Activated T-cell treated with anti-CD3 and anti-CD28 coated beads, Interleukin-2, amount 50 U/mL, for 24 hours (primary cell): ENCODE measurements at regions not wholly inside any gene's neighbourhood (a gene's known extent, or its start where the extent isn't known, plus 50 kb on each side); places are given as distances from the start of the nearest gene placed in this dataset.

ENCODE experiments used
- DNase-seq: peaks from one replicate; pipeline ENCODE4 v3.0.0-alpha.2; 2020
- H3K27ac Mint-ChIP-seq: 2 replicates; pipeline ENCODE4 v1.8.0; 2020; ENCODE audit warnings: mild to moderate bottlenecking, mixed read lengths
- H3K27me3 Mint-ChIP-seq: 2 replicates; pipeline ENCODE4 v1.8.0; 2020; ENCODE audit warnings: mixed read lengths
- H3K36me3 Mint-ChIP-seq: 2 replicates; pipeline ENCODE4 v1.8.0; 2020; ENCODE audit warnings: low read depth, mixed read lengths
- H3K4me1 Mint-ChIP-seq: 2 replicates; pipeline ENCODE4 v1.8.0; 2020; ENCODE audit warnings: low read depth, mixed read lengths
- H3K4me3 Mint-ChIP-seq: 2 replicates; pipeline ENCODE4 v1.8.0; 2020; ENCODE audit warnings: mild to moderate bottlenecking, moderate library complexity, mixed read lengths
- H3K9me3 Mint-ChIP-seq: 2 replicates; pipeline ENCODE4 v1.8.0; 2020; ENCODE audit warnings: mixed read lengths

- Mint-ChIP-seq H3K27me3 (peaks cover 6% of the 10 kb centered on the region), H3K4me3 (no peak overlapping the region), H3K36me3 (no peaks in the 10 kb centered on the region), H3K27ac (no peak overlapping the region), H3K4me1 (no peaks in the 10 kb centered on the region), H3K9me3 (no peaks in the 10 kb centered on the region)
- DNase-seq, result no peak
Measured at GRCh38 chr6:169165561-169166300, 87.9 kb downstream of the THBS2 start.

- Mint-ChIP-seq H3K4me1 (no peaks in the 10 kb centered on the region), H3K36me3 (no peaks in the 10 kb centered on the region), H3K27me3 (peaks cover 6% of the 10 kb centered on the region), H3K4me3 (no peak overlapping the region), H3K27ac (no peak overlapping the region), H3K9me3 (no peaks in the 10 kb centered on the region)
- DNase-seq, result no peak
Measured at GRCh38 chr6:169164986-169165385, 88.7 kb downstream of the THBS2 start.

DNA sequence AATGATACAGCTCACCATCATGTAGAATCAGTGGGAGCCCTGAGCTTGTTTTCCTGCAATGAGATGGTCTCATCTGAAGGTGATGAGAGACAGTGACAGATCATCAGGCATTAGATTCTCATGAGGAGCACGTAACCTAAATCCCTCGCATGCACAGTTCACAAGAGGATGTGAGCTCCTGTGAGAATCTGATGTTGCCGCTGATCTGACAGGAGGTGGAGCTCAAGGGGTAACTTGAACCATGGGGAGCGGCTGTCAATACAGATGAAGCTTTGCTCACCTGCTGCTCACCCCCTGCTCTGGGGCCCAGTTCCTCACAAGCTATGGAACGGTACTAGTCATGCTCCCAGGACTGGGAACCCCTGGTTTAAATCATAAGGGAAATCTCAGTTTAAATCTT lies 89.2 kb downstream of the THBS2 start:
- no peak overlapping the region for H3K4me3 Mint-ChIP-seq
- H3K27me3 Mint-ChIP-seq, result peaks cover 6% of the 10 kb centered on the region
- no peaks in the 10 kb centered on the region for H3K9me3 Mint-ChIP-seq
- no peak for DNase-seq
- no peaks in the 10 kb centered on the region for H3K4me1 Mint-ChIP-seq
- no peaks in the 10 kb centered on the region for H3K36me3 Mint-ChIP-seq
- H3K27ac Mint-ChIP-seq, result no peak overlapping the region

DNA sequence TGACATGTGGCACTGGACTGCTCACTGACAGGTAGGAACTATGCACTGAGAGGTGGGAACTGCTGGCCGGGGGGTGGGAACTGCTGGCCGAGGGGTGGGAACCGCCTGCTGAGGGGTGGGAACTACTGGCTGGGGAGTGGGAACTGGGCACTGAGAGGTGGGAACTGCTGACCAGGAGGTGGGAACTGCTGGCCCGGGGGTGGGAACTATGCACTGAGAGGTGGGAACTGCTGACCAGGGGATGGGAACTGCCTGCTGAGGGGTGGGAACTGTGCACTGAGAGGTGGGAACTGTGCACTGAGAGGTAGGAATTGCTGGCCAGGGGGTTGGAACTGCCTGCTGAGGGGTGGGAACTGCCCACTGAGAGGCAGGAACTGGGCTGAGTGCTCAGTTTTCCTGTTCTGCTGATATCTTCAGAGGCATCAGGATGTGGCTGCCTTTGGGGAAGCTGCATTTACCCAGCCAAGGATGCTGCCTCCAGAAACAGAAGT lies 90.2 kb downstream of the THBS2 start:
- no peaks in the 10 kb centered on the region for H3K36me3 Mint-ChIP-seq
- H3K4me3 Mint-ChIP-seq, result no peak overlapping the region
- H3K9me3 Mint-ChIP-seq, result no peaks in the 10 kb centered on the region
- H3K4me1 Mint-ChIP-seq, result no peaks in the 10 kb centered on the region
- no peak for DNase-seq
- peaks cover 6% of the 10 kb centered on the region for H3K27me3 Mint-ChIP-seq
- no peak overlapping the region for H3K27ac Mint-ChIP-seq

- no peak for DNase-seq
- no peak overlapping the region for H3K27ac Mint-ChIP-seq
- H3K4me3 Mint-ChIP-seq, result no peak overlapping the region
- H3K4me1 Mint-ChIP-seq, result no peaks in the 10 kb centered on the region
- no peaks in the 10 kb centered on the region for H3K36me3 Mint-ChIP-seq
- peaks cover 6% of the 10 kb centered on the region for H3K27me3 Mint-ChIP-seq
- H3K9me3 Mint-ChIP-seq, result no peaks in the 10 kb centered on the region
Measured at GRCh38 chr6:169162752-169163407, 90.8 kb downstream of the THBS2 start.

GRCh38 chr6:169162249-169162648 lies 91.4 kb downstream of the THBS2 start:
- H3K27ac Mint-ChIP-seq, result no peak overlapping the region
- no peak overlapping the region for H3K4me3 Mint-ChIP-seq
- no peak for DNase-seq
- H3K4me1 Mint-ChIP-seq, result no peaks in the 10 kb centered on the region
- peaks cover 6% of the 10 kb centered on the region for H3K27me3 Mint-ChIP-seq
- no peaks in the 10 kb centered on the region for H3K36me3 Mint-ChIP-seq
- no peaks in the 10 kb centered on the region for H3K9me3 Mint-ChIP-seq

- peaks cover 6% of the 10 kb centered on the region for H3K27me3 Mint-ChIP-seq
- no peaks in the 10 kb centered on the region for H3K36me3 Mint-ChIP-seq
- no peak overlapping the region for H3K27ac Mint-ChIP-seq
- no peaks in the 10 kb centered on the region for H3K4me1 Mint-ChIP-seq
- no peak for DNase-seq
- no peak overlapping the region for H3K4me3 Mint-ChIP-seq
- no peaks in the 10 kb centered on the region for H3K9me3 Mint-ChIP-seq
Measured at GRCh38 chr6:169161572-169162167, 92.0 kb downstream of the THBS2 start.

DNA sequence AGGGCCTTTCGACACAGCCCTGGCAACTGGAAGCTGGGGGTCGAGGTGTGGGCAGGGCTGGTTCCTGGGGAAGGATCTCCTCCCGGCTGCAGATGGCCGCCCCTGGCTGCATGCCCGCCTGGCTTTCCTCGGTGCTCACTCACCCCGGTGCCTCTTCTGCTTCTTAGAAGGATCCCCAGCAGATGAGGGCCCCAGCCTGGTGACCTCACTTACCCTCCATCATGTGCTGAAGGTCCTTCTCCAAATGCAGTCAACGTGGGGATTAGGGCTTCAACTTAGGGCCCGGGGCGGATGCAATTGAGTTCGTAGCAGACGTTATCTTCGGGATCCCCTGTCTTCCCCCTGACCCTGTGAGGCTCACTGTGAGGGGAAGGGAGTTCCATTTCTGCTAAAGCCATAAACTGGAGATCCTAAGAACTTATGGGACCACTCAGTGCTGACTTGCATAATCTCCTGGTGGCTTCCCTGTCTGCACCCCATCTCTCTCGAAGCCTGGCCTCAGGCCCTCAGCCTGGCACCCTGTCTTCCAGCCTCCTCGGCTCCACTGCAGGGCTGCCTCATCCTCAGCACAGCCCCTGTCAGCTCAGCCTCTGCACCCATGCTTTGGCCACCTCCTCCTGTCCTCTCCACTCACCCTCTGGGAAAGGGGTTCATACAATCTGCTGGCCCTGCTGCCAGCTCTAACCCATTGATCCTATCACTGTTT lies 92.6 kb downstream of the THBS2 start:
- Mint-ChIP-seq H3K9me3 (no peaks in the 10 kb centered on the region), H3K4me1 (no peaks in the 10 kb centered on the region), H3K4me3 (no peak overlapping the region), H3K27me3 (peaks cover 10% of the 10 kb centered on the region), H3K36me3 (no peaks in the 10 kb centered on the region), H3K27ac (no peak overlapping the region)
- DNase-seq, result no peak

DNA sequence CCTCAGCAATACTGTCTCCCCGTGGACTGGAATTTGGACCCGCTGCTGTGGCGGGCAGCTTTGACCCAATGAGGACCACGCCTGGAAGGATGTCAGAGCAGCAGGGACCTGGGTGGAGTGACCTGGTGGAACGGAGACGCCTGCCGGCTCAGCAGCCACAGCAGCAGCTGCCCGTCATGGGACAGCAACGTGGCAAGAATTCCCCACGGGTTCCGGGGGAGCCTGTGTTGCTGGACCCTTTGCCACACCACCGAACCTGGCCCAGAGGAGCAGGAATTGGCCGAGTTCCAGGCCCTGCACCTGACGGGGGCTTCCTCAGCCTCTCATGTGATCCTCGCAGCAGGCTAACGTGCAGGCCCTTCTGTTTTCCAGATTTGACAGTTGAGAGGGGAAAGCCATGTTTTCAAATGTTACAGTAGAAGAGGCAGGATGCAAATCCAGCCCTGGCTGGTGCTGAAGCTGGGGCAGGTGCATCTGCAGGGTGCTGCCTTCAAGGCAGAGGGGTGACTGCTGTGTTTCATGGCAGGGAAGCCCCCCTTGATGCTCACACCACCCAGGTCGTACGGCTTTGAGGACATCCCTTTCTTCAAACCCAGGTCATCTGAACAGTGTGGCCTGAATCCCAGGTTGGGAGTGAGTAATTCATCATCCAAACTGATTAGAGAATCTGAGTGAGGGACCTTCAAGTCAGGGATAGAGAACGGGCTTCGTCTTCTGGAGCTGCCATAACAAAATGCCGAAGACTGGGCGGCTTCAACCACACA lies 93.4 kb downstream of the THBS2 start:
- DNase-seq, result no peak
- Mint-ChIP-seq H3K27me3 (peaks cover 18% of the 10 kb centered on the region), H3K36me3 (no peaks in the 10 kb centered on the region), H3K4me3 (no peak overlapping the region), H3K9me3 (no peaks in the 10 kb centered on the region), H3K27ac (no peak overlapping the region), H3K4me1 (no peaks in the 10 kb centered on the region)

DNA sequence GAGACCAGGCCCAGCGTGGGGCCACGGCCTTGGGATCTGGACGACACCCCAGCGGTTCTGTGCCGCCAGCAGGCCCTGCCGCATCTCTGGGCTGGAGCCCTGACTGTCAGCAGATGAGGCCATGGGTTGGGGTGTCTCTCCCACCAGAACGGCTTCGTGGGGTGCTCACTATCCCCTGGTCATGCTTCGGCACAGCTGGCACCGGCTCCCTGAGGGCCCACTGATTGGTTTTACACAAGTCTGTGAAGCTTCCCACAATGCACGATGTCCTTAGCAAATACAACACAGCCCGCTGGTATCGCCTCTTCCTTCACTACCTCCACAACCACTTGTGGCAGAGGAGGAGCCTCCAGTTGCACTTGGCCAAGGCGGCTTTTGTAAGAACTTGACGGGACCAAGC lies 94.3 kb downstream of the THBS2 start:
- Mint-ChIP-seq H3K27me3 (peaks cover 21% of the 10 kb centered on the region), H3K27ac (no peak overlapping the region)

GRCh38 chr6:169158691-169159090 lies 95.0 kb downstream of the THBS2 start:
- Mint-ChIP-seq H3K4me3 (no peak overlapping the region), H3K27ac (no peak overlapping the region), H3K4me1 (no peaks in the 10 kb centered on the region), H3K36me3 (no peaks in the 10 kb centered on the region), H3K27me3 (peaks cover 21% of the 10 kb centered on the region), H3K9me3 (no peaks in the 10 kb centered on the region)
- no peak for DNase-seq

More for the DNA sequence above, 94.3 kb downstream of the THBS2 start:
- Mint-ChIP-seq H3K4me3 (no peak overlapping the region), H3K9me3 (no peaks in the 10 kb centered on the region), H3K36me3 (no peaks in the 10 kb centered on the region), H3K4me1 (no peaks in the 10 kb centered on the region)
- no peak for DNase-seq

- Mint-ChIP-seq H3K4me1 (no peaks in the 10 kb centered on the region), H3K36me3 (no peaks in the 10 kb centered on the region), H3K27me3 (peaks cover 25% of the 10 kb centered on the region), H3K27ac (no peak overlapping the region), H3K9me3 (no peaks in the 10 kb centered on the region), H3K4me3 (no peak overlapping the region)
- no peak for DNase-seq
Measured at GRCh38 chr6:169158174-169158573, 95.5 kb downstream of the THBS2 start.

DNA sequence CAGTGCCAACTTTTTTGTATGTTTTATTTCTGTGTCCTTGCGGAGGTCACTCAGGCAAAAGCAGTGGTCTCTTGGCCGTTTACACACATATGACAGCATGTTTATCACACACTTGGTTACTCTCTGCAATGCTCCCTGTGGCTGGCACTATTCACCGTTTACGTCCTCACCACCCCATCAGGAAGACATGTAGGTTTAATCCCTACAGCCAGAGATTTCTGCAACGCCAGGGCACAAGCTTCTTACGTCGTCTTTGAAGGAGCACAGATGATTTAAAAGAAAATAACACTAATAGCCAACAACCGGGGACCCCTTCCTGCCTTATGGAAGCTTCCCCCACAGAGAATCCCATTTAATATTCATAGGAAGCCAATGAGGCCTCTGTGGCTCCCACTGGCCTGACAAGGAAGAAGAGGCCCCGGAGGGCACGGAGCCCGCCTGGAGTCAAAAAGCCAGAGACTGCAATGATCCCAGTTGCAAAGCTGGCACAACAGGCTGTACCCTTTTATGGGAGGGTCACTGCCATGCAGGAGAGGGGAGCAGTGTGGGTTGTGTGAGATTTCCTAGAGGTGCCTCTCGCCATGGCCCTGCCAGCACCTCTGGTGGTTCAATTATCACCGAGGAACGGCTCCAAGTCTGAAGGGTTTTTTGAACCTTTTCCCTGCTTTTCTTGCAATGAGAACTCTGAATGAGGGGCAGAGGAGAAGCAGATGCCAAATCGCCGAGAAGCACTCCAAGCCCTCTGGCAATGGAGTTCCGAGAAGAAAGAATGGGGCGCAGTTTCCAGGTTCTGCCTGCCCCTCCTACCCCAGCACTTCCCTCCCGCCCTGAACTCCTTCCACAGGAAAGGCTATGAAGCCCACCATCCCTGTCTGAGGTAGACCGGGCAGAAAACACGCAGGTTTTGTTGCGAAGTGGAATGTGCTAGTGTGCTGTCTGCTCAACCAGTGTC lies 96.2 kb downstream of the THBS2 start:
- H3K4me3 Mint-ChIP-seq, result no peak overlapping the region
- no peak for DNase-seq
- H3K4me1 Mint-ChIP-seq, result no peaks in the 10 kb centered on the region
- peaks cover 24% of the 10 kb centered on the region for H3K27me3 Mint-ChIP-seq
- H3K36me3 Mint-ChIP-seq, result no peaks in the 10 kb centered on the region
- H3K9me3 Mint-ChIP-seq, result no peaks in the 10 kb centered on the region
- H3K27ac Mint-ChIP-seq, result no peak overlapping the region
